ENCODE measurements at regions not wholly inside any gene's neighbourhood (a gene's known extent, or its start where the extent isn't known, plus 50 kb on each side); places are given as distances from the start of the nearest gene placed in this dataset.

- TF ChIP-seq EZH2 (IDR thresholded peaks at IDR 0.05; ENCODE audit: low read length, missing control alignments) (no peak), CTCF (conservative IDR thresholded peaks at IDR 0.05 in 1 of 2, IDR thresholded peaks at IDR 0.05 in 1 of 2; ENCODE audit: low read depth in 1 of 2, low read length in 2 of 2) (no peak)
Measured at GRCh38 chr14:35224615-35225014, 67.6 kb upstream of the PSMA6 start.
